Gastroesophageal sphincter (tissue), 4 donors: ENCODE measurements at regions not wholly inside any gene's neighbourhood (a gene's known extent, or its start where the extent isn't known, plus 50 kb on each side); places are given as distances from the start of the nearest gene placed in this dataset.

Experiments
- ATAC-seq: fragments of 150-250 bp; one replicate; pipeline ENCODE4 v1.9.1; 2016; ENCODE audit warnings: mild to moderate bottlenecking, moderate library complexity
- H3K27ac ChIP-seq, 4 donors: fragments of 200-600 bp; sonication (generic) in 3 of 4; 1 replicate in 3 of 4; 2 replicates in 1 of 4; pipeline ENCODE4 v1.5.1; 2016 to 2019
- H3K27me3 ChIP-seq: fragments of 200-600 bp; sonication (generic); one replicate; pipeline ENCODE4 v1.5.1; 2019
- H3K36me3 ChIP-seq, 2 donors: fragments of 200-600 bp; sonication (generic); one replicate each; pipeline ENCODE4 v1.5.1; 2019; ENCODE audit warnings: control low read depth in 1 of 2
- H3K4me1 ChIP-seq, 3 donors: fragments of 200-600 bp; sonication (generic); 1 replicate in 2 of 3; 2 replicates in 1 of 3; pipeline ENCODE4 v1.5.1; 2016 to 2019; ENCODE audit warnings: control low read depth in 2 of 3
- H3K4me3 ChIP-seq, 2 donors: fragments of 200-600 bp; sonication (generic); one replicate each; pipeline ENCODE4 v1.5.1; 2019; ENCODE audit warnings: mild to moderate bottlenecking in 1 of 2, moderate library complexity in 1 of 2
- H3K9me3 ChIP-seq, 3 donors: fragments of 200-600 bp; sonication (generic); one replicate each; pipeline ENCODE4 v1.5.1; 2017 to 2019; ENCODE audit warnings: control low read depth in 2 of 3
- CTCF ChIP-seq, 4 experiments: fragments of 200-600 bp in 2 of 4; fragments of 450-650 bp in 2 of 4; sonication (generic) in 1 of 4; IDR thresholded peaks; one replicate each; pipeline ENCODE4 v1.5.1; 2017 to 2019; ENCODE audit warnings: antibody characterized with exemption in 4 of 4, mild to moderate bottlenecking in 2 of 4, moderate library complexity in 2 of 4
- EP300 ChIP-seq: sonication (generic); formaldehyde crosslinking; IDR thresholded peaks from one replicate; pipeline ENCODE4 v1.6.1; 2017; ENCODE audit warnings: antibody characterized with exemption, mild to moderate bottlenecking
- POLR2A ChIP-seq, 2 donors: fragments of 450-650 bp; IDR thresholded peaks; one replicate each; pipeline ENCODE4 v1.6.1; 2017; ENCODE audit warnings: antibody characterized with exemption in 2 of 2, mild to moderate bottlenecking in 2 of 2, moderate library complexity in 1 of 2
- POLR2AphosphoS5 ChIP-seq: sonication (generic); formaldehyde crosslinking; IDR thresholded peaks from one replicate; pipeline ENCODE4 v1.6.1; 2017; ENCODE audit warnings: antibody characterized with exemption
- WGBS, 2 donors: methylation state at CpG; one replicate each; pipeline ENCODE4 v1.1.5; 2018; ENCODE audit warnings: low coverage in 1 of 2; 5-methylcytosine and 5-hydroxymethylcytosine counted together

- Histone ChIP-seq H3K4me3 (no peak overlapping the region), H3K27ac (no peak overlapping the region), H3K36me3 (no peaks in the 10 kb centered on the region), H3K9me3 (no peaks in the 10 kb centered on the region), H3K27me3 (no peaks in the 10 kb centered on the region), H3K4me1 (no peaks in the 10 kb centered on the region)
- ATAC-seq = no peak
- TF ChIP-seq POLR2AphosphoS5 (no peak), CTCF (IDR thresholded peaks at IDR 0.05) (no peak), EP300 (no peak), POLR2A (IDR thresholded peaks at IDR 0.05) (no peak)
- WGBS, 2 donors = 55 to 56% methylated on average over 4 to 5 of the region's 5 CpGs
Observed at GRCh38 chr5:12272389-12272788, 368.1 kb upstream of the CTNND2 start.

GRCh38 chr5:12270914-12271313 lies 366.7 kb upstream of the CTNND2 start:
- Histone ChIP-seq H3K4me1 (no peaks in the 10 kb centered on the region), H3K36me3 (no peaks in the 10 kb centered on the region), H3K4me3 (no peak overlapping the region), H3K27ac (no peak overlapping the region), H3K27me3 (no peaks in the 10 kb centered on the region), H3K9me3 (no peaks in the 10 kb centered on the region)
- no peak for TF ChIP-seq POLR2AphosphoS5
- no peak for TF ChIP-seq CTCF (IDR thresholded peaks at IDR 0.05)
- no peak for TF ChIP-seq POLR2A (IDR thresholded peaks at IDR 0.05)
- TF ChIP-seq EP300 = no peak
- ATAC-seq = no peak
- WGBS, 2 donors = 33 to 40% methylated on average over 1 of the region's 1 CpG

- 33 to 53% methylated on average over 3 of the region's 3 CpGs for WGBS, 2 donors
- no peaks in the 10 kb centered on the region for H3K4me1 ChIP-seq
- no peaks in the 10 kb centered on the region for H3K27me3 ChIP-seq
- H3K9me3 ChIP-seq = no peaks in the 10 kb centered on the region
- TF ChIP-seq EP300 = no peak
- no peak for TF ChIP-seq POLR2A (IDR thresholded peaks at IDR 0.05)
- TF ChIP-seq CTCF (IDR thresholded peaks at IDR 0.05) = no peak
- TF ChIP-seq POLR2AphosphoS5 = no peak
- H3K4me3 ChIP-seq = no peak overlapping the region
- no peak for ATAC-seq
- H3K27ac ChIP-seq = no peak overlapping the region
- H3K36me3 ChIP-seq = no peaks in the 10 kb centered on the region
Observed at GRCh38 chr5:12269164-12269563, 364.9 kb upstream of the CTNND2 start.

- H3K27me3 ChIP-seq = no peaks in the 10 kb centered on the region
- no peaks in the 10 kb centered on the region for H3K4me1 ChIP-seq
- no peaks in the 10 kb centered on the region for H3K36me3 ChIP-seq
- no peak overlapping the region for H3K27ac ChIP-seq
- ATAC-seq = no peak
- H3K4me3 ChIP-seq = no peak overlapping the region
- no peak for TF ChIP-seq CTCF (IDR thresholded peaks at IDR 0.05)
- TF ChIP-seq POLR2AphosphoS5 = no peak
- TF ChIP-seq POLR2A (IDR thresholded peaks at IDR 0.05) = no peak
- TF ChIP-seq EP300 = no peak
- 71% methylated on average over 2 of the region's 2 CpGs; no CpG with 5 or more reads in 1 of the 2 donors for WGBS, 2 donors
- H3K9me3 ChIP-seq = no peaks in the 10 kb centered on the region
Observed at GRCh38 chr5:12258549-12258948, 354.3 kb upstream of the CTNND2 start.

- H3K27me3 ChIP-seq = no peaks in the 10 kb centered on the region
- no peak overlapping the region for H3K4me3 ChIP-seq
- ATAC-seq = no peak
- no peaks in the 10 kb centered on the region for H3K36me3 ChIP-seq
- 67 to 96% methylated on average over 1 to 2 of the region's 2 CpGs for WGBS, 2 donors
- no peaks in the 10 kb centered on the region for H3K4me1 ChIP-seq
- H3K27ac ChIP-seq = no peak overlapping the region
- no peaks in the 10 kb centered on the region for H3K9me3 ChIP-seq
- no peak for TF ChIP-seq EP300
- TF ChIP-seq POLR2A (IDR thresholded peaks at IDR 0.05) = no peak
- TF ChIP-seq POLR2AphosphoS5 = no peak
- no peak for TF ChIP-seq CTCF (IDR thresholded peaks at IDR 0.05)
Observed at GRCh38 chr5:12250454-12250853, 346.2 kb upstream of the CTNND2 start.
